ENCODE measurements at regions not wholly inside any gene's neighbourhood (a gene's known extent, or its start where the extent isn't known, plus 50 kb on each side); places are given as distances from the start of the nearest gene placed in this dataset.

DNA sequence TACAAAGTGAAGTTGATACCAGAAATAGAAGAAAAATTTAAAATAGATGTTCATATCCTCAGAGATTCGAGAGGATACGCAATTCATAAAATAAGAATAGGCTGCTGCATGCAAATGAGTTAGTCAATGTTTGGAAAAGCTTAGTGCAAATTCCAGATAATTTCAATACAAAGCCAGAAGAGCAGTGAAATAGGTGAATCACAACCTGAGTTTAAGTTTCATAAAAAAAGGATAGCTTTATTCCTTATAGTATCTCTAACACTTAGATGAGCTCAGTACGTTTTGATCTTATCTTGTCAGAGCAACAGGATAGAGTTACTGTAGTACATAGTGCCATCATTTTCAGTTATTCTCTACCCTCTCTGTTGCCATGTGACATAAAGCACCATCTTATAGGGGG, 653.4 kb upstream of the ZNF608 start:
- H3K4me1 ChIP-seq (ENCODE audit: control insufficient read depth, insufficient read depth, low read length) = no peaks in the 10 kb centered on the region
- no peak overlapping the region for H3K27ac ChIP-seq (ENCODE audit: low read length)
- no peaks in the 10 kb centered on the region for H3K27me3 ChIP-seq (ENCODE audit: control insufficient read depth, insufficient read depth, low read length)
- H3K9me3 ChIP-seq (replicated peaks; ENCODE audit: control insufficient read depth, low read depth, low read length) = no peaks in the 10 kb centered on the region
- WGBS (ENCODE audit: insufficient coverage) = no CpG with 5 or more reads among the region's 3 CpGs
- no peaks in the 10 kb centered on the region for H3K36me3 ChIP-seq (ENCODE audit: control insufficient read depth, insufficient read depth, low read length)
- no peak overlapping the region for H3K4me3 ChIP-seq (ENCODE audit: low read length)
- DNase-seq = no peak

GRCh38 chr5:125401724-125402622, 655.5 kb upstream of the ZNF608 start:
- H3K9me3 ChIP-seq (replicated peaks; ENCODE audit: control insufficient read depth, low read depth, low read length) = no peaks in the 10 kb centered on the region
- DNase-seq = no peak
- no peaks in the 10 kb centered on the region for H3K36me3 ChIP-seq (ENCODE audit: control insufficient read depth, insufficient read depth, low read length)
- H3K4me3 ChIP-seq (ENCODE audit: low read length) = no peak overlapping the region
- H3K27ac ChIP-seq (ENCODE audit: low read length) = no peak overlapping the region
- WGBS (ENCODE audit: insufficient coverage) = 54% methylated on average over 2 of the region's 5 CpGs
- H3K4me1 ChIP-seq (ENCODE audit: control insufficient read depth, insufficient read depth, low read length) = no peaks in the 10 kb centered on the region
- no peaks in the 10 kb centered on the region for H3K27me3 ChIP-seq (ENCODE audit: control insufficient read depth, insufficient read depth, low read length)

DNA sequence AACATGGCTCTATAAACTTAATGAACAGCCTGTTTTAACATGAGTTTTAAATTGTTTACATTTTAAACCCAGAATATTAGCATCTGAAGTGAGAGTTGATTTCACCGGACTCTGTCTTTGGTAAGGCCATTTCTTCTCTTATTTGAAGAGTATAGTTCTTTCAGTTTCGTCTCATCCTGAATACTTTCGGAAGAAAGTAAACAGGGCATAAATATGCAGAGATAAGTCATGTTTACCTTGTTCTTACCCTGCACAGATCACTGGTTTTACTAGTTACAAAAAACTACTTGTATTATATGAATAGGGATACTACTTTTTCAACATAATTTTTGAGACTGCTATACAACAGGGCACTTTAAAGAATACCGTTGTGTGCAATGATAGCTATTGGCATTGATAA, 656.3 kb upstream of the ZNF608 start:
- no peak overlapping the region for H3K4me3 ChIP-seq (ENCODE audit: low read length)
- H3K9me3 ChIP-seq (replicated peaks; ENCODE audit: control insufficient read depth, low read depth, low read length) = no peaks in the 10 kb centered on the region
- H3K36me3 ChIP-seq (ENCODE audit: control insufficient read depth, insufficient read depth, low read length) = no peaks in the 10 kb centered on the region
- H3K4me1 ChIP-seq (ENCODE audit: control insufficient read depth, insufficient read depth, low read length) = no peaks in the 10 kb centered on the region
- DNase-seq = no peak
- H3K27me3 ChIP-seq (ENCODE audit: control insufficient read depth, insufficient read depth, low read length) = no peaks in the 10 kb centered on the region
- no CpG with 5 or more reads among the region's 4 CpGs for WGBS (ENCODE audit: insufficient coverage)
- H3K27ac ChIP-seq (ENCODE audit: low read length) = no peak overlapping the region

- no peaks in the 10 kb centered on the region for H3K4me1 ChIP-seq (ENCODE audit: control insufficient read depth, insufficient read depth, low read length)
- H3K27ac ChIP-seq (ENCODE audit: low read length) = no peak overlapping the region
- H3K9me3 ChIP-seq (replicated peaks; ENCODE audit: control insufficient read depth, low read depth, low read length) = no peaks in the 10 kb centered on the region
- no peak overlapping the region for H3K4me3 ChIP-seq (ENCODE audit: low read length)
- WGBS (ENCODE audit: insufficient coverage) = no CpG with 5 or more reads among the region's 5 CpGs
- DNase-seq = no peak
- H3K36me3 ChIP-seq (ENCODE audit: control insufficient read depth, insufficient read depth, low read length) = no peaks in the 10 kb centered on the region
- no peaks in the 10 kb centered on the region for H3K27me3 ChIP-seq (ENCODE audit: control insufficient read depth, insufficient read depth, low read length)
Measured at GRCh38 chr5:125404056-125404455, 657.6 kb upstream of the ZNF608 start.

- Histone ChIP-seq H3K4me3 (ENCODE audit: low read length) (no peak overlapping the region), H3K4me1 (ENCODE audit: control insufficient read depth, insufficient read depth, low read length) (peaks cover 31% of the 10 kb centered on the region), H3K9me3 (replicated peaks; ENCODE audit: control insufficient read depth, low read depth, low read length) (no peaks in the 10 kb centered on the region), H3K27me3 (ENCODE audit: control insufficient read depth, insufficient read depth, low read length) (no peaks in the 10 kb centered on the region), H3K27ac (ENCODE audit: low read length) (no peak overlapping the region), H3K36me3 (ENCODE audit: control insufficient read depth, insufficient read depth, low read length) (no peaks in the 10 kb centered on the region)
- no peak for DNase-seq
- 58% methylated on average over 1 of the region's 4 CpGs for WGBS (ENCODE audit: insufficient coverage)
Measured at GRCh38 chr5:125408448-125409233, 662.2 kb upstream of the ZNF608 start.

GRCh38 chr5:125409234-125409860, 662.9 kb upstream of the ZNF608 start:
- Histone ChIP-seq H3K36me3 (ENCODE audit: control insufficient read depth, insufficient read depth, low read length) (no peaks in the 10 kb centered on the region), H3K27me3 (ENCODE audit: control insufficient read depth, insufficient read depth, low read length) (no peaks in the 10 kb centered on the region), H3K9me3 (replicated peaks; ENCODE audit: control insufficient read depth, low read depth, low read length) (no peaks in the 10 kb centered on the region), H3K4me1 (ENCODE audit: control insufficient read depth, insufficient read depth, low read length) (peaks cover 33% of the 10 kb centered on the region), H3K27ac (ENCODE audit: low read length) (no peak overlapping the region), H3K4me3 (ENCODE audit: low read length) (no peak overlapping the region)
- WGBS (ENCODE audit: insufficient coverage) = 57% methylated on average over 3 of the region's 8 CpGs
- peak; percentile 24 for DNase-seq

GRCh38 chr5:125409861-125410536, 663.6 kb upstream of the ZNF608 start:
- Histone ChIP-seq H3K27ac (ENCODE audit: low read length) (peak overlapping the region; percentile 88), H3K27me3 (ENCODE audit: control insufficient read depth, insufficient read depth, low read length) (no peaks in the 10 kb centered on the region), H3K36me3 (ENCODE audit: control insufficient read depth, insufficient read depth, low read length) (no peaks in the 10 kb centered on the region), H3K9me3 (replicated peaks; ENCODE audit: control insufficient read depth, low read depth, low read length) (no peaks in the 10 kb centered on the region), H3K4me3 (ENCODE audit: low read length) (no peak overlapping the region), H3K4me1 (ENCODE audit: control insufficient read depth, insufficient read depth, low read length) (peaks cover 33% of the 10 kb centered on the region)
- WGBS (ENCODE audit: insufficient coverage) = no CpG with 5 or more reads among the region's 10 CpGs
- DNase-seq = peak; percentile 30

DNA sequence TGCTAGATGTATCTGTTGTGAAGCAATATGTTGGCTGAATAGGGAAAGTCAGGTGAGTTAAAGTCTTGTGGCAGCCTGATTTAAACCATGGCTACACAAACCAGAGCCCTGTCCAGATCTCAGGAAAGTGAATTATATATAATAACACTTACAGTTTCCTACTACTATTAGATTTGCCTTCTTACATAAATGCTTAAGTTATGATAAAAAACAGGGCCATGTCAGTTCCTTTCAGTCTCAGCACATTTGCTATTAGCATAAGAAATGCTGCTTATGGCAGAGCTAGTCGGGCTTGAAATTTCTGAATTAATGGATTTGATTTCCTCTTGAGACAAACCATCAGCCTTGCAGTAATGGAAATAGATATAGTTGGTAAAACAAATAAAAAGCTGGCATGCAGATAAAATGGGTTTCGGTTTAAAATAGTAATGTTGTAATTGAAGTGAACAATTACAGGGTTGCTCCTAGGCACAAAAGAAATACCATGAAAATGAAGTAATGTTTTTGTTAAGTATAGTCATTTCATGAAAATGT, 664.2 kb upstream of the ZNF608 start:
- no peaks in the 10 kb centered on the region for H3K36me3 ChIP-seq (ENCODE audit: control insufficient read depth, insufficient read depth, low read length)
- H3K4me1 ChIP-seq (ENCODE audit: control insufficient read depth, insufficient read depth, low read length) = peaks cover 33% of the 10 kb centered on the region
- H3K9me3 ChIP-seq (replicated peaks; ENCODE audit: control insufficient read depth, low read depth, low read length) = no peaks in the 10 kb centered on the region
- H3K27me3 ChIP-seq (ENCODE audit: control insufficient read depth, insufficient read depth, low read length) = no peaks in the 10 kb centered on the region
- H3K4me3 ChIP-seq (ENCODE audit: low read length) = no peak overlapping the region
- WGBS (ENCODE audit: insufficient coverage) = 33% methylated on average over 1 of the region's 2 CpGs
- DNase-seq = peak; percentile 73
- peak overlapping the region; percentile 88 for H3K27ac ChIP-seq (ENCODE audit: low read length)

DNA sequence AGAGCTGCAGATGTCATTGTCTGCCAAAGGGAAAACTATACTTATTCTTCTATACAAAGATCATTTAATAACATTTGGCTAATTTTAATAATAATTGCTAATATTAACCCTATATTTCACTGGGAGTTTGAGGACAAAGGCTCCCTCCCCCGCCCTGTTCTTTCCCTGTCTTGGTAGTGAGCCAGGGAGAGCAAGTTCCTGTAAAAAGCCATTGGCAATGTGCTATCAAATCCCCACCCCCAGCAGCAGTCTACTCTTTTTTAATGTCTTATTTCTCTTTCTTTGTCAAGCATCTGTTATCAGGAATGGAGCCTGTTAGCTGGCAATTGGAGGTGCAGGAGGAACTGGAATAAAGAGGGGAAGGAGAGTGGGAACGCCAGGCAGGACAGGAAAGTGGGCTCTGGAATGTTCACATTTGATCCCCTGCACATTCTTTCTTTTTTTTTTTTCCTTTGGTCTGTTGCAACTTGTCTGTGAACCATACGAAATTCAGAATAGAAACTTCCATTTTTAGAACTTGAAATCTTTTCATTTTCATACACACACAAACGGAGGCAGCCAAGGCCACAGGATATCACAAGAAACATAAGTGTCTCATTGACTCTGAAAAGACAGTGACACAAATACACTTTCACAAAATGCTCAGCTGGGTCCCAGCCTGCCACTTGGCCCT, 664.8 kb upstream of the ZNF608 start:
- H3K36me3 ChIP-seq (ENCODE audit: control insufficient read depth, insufficient read depth, low read length) = no peaks in the 10 kb centered on the region
- H3K4me1 ChIP-seq (ENCODE audit: control insufficient read depth, insufficient read depth, low read length) = peaks cover 33% of the 10 kb centered on the region
- H3K27me3 ChIP-seq (ENCODE audit: control insufficient read depth, insufficient read depth, low read length) = no peaks in the 10 kb centered on the region
- DNase-seq = peak; percentile 77
- peak overlapping the region; percentile 88 for H3K27ac ChIP-seq (ENCODE audit: low read length)
- H3K4me3 ChIP-seq (ENCODE audit: low read length) = no peak overlapping the region
- H3K9me3 ChIP-seq (replicated peaks; ENCODE audit: control insufficient read depth, low read depth, low read length) = no peaks in the 10 kb centered on the region
- WGBS (ENCODE audit: insufficient coverage) = no CpG with 5 or more reads among the region's 4 CpGs
